ENCODE measurements at regions not wholly inside any gene's neighbourhood (a gene's known extent, or its start where the extent isn't known, plus 50 kb on each side); places are given as distances from the start of the nearest gene placed in this dataset.

DNA sequence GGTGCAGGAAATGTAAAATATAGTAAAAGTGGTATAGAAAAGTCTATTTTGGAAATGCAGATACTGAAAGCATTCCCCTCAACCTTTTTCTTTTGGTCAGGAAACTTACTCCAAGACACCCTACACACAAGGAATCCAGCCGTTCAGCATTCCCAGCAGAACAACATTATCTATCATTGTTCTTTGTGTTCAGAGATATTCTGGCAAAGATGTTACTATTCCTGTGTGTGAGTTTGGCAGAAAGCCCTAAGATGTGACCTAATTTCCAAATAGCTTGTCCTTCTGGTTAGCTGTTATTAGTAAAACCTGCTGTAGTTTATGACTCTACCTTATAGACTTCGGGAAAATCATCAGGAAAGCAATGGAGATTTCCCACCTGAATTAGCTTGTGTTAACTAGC, 78.1 kb upstream of the PELI1 start:
- no peak for DNase-seq

DNA sequence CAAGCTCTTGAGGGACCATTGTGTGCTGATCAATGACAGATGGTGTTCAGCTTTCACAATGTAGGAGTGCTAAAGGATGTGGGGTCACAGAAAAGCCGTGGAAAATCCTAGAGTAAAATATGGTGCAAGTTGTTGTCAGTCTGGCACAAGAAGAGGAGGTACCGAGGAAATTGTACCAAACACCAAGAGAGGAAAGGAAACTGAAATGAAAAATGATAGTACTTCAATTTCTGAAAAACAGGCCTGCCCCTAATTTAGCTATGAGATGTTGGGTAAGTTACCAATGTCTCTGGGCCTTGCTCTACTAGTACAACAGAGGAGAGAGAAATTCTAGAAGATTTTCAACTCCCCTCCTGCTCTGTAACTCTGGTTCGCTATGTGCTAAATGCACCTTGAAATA, 78.8 kb upstream of the PELI1 start:
- DNase-seq, result no peak

DNA sequence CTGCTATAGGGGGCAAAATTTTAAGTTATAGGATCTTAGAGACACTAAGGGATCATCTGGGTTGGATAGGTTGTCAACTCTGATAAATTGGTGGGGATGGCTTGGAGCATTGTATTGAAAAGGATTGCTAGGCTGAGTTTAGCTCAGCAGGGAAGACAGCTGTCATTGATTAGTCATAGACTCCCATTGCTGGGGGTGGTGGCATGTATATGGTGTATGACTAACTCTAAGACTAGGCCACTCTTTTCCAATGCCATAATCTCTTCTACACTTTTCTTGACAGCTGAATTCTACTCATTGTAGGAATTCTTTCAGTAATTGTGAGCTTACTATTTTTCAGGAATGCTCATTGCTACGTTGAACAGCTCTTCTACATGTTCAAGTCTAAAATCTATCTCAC, 81.3 kb upstream of the PELI1 start:
- no peak for DNase-seq

DNA sequence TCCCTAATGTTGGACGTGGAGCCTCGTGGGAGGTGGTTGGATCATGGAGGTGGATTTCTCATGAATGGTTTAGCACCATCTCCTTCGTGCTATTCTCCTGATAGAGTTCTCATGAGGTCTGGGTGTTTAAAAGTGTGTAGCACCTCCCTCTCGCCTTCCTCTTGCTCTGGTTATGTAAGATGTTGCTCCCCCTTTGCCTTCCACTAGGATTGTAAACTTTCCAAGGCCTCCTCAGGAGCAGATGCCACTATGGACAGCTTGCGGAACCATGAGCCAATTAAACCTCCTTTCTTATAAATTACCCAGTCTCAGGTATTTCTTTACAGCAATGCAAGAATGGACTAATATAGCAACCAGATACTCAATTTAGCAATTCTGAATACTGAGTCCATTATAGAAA, 82.4 kb upstream of the PELI1 start:
- no peak for DNase-seq

DNA sequence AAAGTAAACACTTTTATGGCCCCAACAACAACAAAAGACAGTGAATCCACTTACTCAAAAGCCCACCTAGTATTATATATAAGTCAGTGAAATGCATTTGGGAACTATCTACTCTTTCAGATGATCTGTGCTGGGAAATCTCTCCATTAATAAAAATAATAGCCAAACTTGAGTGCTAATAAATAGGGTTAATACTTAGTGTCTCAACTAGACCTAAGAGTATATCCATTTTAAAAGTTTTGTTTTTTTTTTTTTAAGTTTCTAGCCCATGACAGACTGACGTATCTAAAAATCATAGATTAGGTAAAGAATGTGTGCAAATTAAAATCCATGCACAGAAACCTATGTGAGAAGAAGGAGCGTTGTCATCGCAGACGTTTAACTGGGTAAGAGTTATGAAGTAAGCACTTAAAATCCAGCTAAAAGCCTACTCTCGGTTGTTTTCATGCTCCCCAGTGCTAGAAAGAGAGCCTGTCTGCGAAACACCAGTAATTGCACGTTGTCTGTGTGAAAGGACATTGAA, 83.4 kb upstream of the PELI1 start:
- DNase-seq, result no peak

DNA sequence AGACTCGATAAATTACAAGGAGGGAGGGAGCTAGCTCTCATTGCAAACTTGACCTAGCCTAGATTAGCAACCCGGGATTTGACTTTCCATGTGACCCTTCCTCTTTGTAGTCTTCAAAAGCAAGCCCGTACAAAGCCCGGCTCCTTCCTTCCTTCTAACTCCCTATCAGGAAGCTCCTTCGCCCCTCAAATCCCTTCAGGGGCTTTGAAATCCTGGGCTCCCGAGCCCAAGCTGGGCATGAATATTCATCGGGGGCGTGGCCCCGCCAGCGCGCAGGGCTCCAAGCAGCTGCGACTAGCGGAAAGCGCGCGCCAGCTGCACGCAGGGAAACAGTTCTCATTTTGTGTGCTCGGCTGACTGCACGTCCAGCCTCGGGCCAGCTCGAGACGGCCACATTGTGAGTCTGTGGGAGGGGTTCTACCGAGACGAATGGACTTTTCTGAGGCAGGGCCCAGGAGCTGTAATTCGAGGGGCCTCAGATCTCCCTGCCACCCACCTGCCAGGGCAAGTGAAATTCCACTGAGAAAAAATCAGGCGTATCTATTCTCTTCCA, 84.0 kb upstream of the PELI1 start:
- peak; percentile 20 for DNase-seq

DNA sequence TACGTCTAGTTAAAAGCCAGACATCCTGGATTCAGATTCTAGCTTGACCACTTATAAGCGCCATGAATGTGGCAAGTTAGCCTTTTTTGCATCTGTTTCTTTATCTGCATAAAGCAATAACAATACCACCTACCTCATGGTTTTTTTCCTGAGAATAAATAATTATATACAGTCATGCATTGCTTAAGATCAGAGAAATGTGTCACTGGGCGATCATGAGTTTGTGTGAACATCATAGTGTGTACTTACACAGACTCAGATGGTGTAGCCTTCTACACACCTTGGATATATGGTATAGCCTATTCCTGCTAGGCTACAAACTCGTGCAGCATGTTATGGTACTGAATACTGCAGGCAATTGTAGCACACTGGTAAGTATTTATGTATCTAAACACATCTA, 84.7 kb upstream of the PELI1 start:
- no peak for DNase-seq

DNA sequence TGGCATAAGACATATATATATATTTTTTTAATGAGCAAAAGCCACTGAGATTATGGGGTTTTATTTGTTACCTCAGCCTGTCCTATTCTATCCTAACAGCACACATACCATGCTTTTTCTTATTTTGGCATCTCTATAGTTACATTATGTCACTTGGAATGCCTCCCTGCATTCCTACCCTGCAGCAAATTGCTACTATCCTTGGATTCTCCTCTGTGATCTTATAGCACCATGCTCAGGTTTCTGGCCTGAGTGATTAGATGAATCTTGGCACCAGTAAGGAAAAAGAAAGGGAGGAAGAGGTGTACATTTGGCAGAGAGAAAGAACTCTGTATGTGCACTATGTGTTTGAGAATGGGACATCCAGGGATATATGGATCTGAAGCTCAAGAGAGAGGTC, 86.3 kb upstream of the PELI1 start:
- peak; percentile 10 for DNase-seq

DNA sequence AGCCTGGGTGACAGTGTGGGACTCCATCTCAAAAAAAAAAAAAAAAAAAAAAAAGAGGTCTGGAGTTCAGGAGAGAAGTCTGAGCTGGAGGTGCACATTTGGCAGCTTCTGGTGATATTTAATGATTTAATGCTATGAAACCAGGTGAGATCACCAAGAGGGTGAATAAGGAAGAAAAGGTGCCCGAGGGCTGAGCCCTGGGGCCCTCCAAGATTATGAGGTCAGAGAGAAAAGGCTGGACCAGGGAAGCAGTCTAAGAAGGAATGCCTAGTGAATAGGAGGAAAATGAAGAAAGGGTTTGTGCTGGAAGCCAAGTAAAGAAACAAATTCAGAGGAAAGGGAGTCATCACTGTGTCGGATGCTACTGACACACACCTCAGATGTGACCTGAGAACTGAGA, 88.0 kb upstream of the PELI1 start:
- no peak for DNase-seq

DNA sequence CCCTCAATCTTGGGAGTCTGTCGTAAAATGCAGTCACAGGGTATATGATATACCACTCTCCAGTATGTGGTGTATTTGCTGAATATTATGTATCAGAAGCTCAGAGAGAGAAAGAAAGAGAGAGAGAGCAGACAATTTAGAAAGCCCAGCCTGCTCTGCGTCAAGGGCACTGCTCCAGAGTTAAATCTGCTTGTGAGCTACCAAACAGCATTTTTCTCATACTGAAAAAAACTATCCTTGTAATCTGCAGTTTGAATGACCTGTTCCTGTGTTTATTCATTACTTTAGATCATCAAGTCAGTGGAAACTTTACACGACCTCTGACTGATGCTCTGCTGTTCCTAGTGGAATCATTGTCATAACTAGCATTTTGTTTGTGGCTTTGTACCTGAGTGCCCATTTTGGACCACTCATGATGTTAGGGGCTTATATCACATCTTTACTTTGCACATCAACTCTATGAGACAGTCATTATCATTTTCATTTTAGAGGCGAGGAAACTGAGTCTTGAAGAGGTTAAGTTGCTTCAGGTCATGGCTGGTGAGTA, 89.2 kb upstream of the PELI1 start:
- DNase-seq, result no peak

DNA sequence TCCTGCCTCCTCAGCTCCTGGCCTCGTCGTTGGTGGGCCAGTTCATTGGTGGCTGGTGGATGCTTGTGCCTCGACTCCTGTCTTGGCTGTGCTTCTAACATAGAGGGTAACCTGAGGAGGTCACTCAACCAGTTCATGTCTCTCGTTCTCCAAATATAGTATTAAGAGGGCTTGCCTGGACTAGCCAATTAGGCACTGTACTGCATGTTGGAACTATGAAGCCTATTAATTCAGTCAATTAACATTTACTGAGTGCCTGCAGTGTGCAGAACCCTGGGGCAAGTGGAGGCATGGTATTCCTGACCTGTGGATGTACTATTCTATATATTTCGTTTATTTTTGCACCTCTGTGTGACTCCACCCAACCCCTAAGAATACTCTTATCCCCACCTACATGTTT, 89.9 kb upstream of the PELI1 start:
- no peak for DNase-seq

DNA sequence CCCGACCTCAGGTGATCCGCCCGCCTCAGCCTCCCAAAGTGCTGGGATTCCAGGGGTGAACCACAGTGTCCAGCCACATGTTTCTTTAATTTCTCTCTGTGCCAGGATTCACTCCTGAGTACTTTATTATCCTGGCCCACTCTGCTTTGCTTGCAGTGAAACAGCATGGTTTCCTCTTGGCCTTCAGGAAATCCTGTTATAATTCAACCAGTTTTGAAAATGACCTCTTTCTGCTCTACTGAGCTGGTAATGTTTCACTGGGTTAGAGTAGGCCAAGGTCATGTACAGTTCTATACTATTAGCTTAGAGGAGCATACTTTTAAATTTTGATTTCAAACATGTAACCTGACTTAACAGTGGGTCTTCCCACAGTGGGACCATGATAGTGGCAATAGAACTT, 90.6 kb upstream of the PELI1 start:
- no peak for DNase-seq

DNA sequence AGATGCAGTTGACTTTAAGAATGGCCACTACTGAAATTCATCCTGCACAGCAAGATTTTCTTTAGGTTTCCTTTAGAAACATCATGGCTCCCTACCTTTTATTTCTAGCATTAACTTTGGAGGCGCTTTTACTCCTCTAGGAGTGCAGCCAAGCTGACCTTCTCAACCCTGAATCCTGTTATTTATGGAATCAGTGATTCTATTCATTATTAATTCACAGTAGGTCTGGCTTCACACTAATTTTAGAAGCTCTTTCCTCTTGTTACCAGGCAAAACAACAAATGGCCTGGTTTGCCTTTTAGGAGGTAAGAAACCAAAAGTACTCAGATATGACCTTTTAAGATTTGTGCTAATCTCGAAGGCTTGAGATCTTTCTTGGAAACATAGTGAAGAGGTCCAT, 93.0 kb upstream of the PELI1 start:
- DNase-seq, result no peak

DNA sequence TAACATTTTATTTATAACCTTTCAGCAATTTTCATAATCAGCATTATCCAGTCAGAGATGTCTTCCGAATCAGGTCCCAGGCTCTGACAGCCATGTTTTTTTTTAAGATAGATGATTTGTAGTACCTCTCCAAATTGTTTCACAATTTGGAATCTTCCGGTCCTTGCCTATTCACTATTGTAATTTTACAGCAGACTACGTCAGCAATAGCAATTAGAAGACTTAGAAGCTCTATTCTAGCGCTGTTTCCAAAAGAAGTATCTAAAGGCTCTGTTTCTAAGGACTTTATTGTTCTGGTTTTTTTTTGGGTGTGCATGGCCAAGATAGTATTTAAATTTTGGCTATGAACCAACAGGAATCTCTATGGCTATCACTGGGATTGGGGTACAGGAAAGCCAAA, 94.6 kb upstream of the PELI1 start:
- DNase-seq, result no peak

DNA sequence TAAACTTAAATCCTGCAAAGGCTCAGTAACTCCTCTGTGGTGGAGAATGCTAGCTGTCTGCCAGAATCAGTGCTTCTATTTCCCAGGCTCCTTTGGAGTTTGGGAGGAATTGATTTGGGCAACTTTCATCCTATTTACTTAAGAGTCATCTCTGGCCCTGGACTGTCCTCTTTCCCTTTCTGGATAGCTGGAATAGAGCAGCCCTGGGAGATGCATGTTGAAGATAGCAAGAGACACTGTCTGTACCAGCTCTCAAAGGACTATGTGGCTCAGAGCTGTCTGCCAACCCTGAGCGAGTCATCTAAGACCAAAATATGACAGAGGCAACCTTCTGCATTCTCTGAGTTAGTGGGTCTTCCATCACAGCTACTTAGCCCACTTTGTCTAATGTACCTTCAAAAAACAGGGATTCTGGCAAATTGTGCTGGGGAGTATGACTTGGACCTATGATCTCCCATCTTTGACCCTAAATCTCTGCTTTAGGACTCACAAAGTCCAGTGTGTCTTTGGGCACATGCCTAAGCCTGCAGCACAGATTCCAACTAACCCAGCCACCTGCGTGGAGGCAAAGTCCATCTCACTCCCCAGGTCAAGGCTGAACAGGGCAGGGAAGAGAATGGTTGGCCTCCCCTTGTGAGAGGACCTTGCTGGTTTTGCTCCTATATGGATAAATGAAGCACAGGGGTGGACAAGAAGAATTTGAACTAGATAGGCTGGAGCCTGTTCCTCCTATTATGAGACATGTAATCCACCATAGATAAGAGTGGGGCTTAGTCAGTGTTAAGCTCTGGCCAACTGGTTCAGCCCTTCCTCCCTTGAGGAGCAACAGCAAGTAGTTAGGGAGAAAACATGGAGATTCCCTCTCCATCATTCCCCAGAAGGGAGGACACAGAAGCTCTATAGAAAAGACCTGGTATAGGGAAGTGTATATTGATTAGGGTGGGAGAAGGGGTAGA, 99.1 kb upstream of the PELI1 start:
- DNase-seq, result no peak

DNA sequence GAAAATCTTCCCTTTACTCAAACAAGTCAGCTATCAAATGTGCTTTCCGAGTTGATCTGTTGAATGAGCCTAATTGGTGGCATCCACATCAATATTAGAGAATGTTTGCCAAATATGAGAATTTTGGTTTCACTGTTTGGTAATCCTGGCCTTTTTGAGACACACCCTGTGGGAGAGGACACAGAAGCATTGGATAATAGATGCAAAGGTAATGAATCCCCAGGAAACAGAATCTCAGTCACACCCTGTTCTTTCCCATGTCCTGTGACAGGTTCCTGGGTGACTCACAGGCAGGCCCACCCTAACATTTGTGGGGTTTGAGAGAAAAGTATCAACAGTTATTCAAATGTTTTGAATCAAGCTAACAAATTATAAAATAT, 99.8 kb upstream of the PELI1 start:
- no peak for DNase-seq

DNA sequence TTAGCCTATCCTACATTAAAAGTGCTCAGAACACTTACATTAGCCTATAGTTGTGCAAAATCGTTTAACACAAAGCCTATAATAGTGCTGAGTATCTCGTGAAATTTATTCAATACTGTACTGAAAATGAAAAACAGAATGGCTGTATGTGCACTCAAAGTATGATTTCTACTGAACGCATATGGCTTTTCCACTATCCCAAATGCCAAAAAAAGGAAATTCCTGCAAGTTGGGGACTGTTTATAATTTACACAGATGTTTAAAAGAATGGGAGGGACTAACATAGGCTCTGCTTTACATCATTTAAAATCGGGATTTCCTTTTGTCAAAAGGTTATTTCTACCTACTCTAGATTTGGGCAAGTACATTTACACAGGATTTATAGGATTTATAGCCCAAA, 101.4 kb upstream of the PELI1 start:
- no peak for DNase-seq

DNA sequence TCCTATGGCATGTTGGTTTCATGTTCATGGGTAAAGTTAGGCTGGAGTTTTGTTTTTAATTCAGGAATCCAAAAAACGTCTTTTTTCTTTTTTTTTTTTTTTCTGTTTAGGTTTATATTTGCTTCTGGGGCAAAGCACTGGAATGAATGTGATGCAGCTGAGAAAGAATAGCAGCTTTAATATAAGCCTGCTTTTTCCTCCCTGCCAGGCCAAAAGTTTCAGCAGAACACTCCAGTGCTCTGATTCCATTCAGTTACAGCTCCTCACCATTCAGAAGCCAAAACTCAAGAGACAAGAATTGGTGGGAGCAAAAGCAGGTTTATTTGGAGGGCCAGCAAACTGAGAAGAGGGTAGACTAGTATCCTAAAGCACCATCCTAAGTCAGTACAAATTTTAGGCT, 102.7 kb upstream of the PELI1 start:
- no peak for DNase-seq

DNA sequence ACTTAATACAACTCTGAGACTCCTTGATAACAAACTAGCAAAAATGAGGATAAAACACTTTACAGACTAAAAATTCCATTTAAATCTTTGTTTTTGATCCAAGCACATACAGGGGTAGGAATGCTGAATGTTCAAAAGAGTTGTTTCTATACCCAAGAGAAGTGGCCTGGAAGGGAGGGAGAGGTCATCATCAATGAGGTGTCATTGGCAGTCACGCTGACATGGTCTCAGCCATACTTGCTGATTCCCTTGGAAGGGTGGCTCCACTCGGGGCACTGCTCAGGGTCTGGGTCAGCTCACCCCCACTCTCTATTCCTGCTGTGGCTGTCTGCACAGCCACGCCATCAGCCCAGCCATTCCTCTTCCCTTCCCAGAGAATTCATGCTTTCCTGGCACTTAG, 105.2 kb upstream of the PELI1 start:
- no peak for DNase-seq

DNA sequence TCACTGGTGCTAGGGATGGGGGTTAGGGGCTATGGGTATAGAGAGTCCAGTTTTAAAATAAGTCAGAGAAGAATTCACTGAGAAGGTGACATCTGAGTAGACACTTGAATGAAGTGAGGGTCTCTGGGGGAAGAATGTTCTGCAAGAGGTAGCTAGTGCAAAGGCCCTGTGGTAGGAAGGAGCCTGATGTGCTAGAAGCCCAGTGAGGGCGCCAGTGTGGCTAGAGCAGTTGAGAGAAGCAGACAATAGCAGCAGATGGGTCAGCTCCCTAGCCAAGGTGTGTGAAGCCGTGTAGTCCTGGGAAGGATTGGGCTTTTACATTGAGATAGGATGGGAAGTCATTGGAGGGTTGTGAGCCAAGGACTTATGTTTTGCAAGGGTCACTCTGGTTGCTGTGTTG, 105.8 kb upstream of the PELI1 start:
- DNase-seq, result no peak

DNA sequence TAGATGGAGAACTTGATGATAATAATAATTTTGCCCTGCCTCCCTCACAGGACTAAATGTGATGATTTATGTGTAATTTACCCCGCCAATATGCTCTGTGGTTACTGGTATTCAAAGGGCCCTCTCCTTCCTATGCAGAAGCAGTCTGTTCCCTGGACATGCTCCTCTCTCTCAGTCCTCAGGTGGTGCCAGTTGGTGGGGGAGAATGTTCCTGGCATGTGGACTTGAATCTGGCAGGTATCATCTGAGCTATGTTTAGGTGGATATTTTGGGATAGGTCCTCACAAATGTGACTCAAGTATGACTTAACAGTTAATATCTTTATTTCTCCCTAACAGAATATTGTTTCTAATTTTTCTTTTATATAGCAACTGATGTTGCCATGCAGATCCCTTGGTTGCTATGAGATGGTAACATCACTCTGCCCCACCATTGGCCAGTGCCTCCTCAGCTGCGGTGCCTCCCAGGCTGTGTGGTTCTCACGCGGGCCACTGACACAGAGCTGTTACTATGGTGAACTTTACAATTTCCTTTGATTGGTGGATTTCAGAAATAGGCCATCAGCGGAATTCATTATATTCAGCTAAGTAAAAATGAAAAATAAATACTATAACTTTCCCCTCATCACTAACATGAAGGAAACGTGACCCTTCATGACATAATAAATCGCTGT, 106.7 kb upstream of the PELI1 start:
- DNase-seq, result no peak

DNA sequence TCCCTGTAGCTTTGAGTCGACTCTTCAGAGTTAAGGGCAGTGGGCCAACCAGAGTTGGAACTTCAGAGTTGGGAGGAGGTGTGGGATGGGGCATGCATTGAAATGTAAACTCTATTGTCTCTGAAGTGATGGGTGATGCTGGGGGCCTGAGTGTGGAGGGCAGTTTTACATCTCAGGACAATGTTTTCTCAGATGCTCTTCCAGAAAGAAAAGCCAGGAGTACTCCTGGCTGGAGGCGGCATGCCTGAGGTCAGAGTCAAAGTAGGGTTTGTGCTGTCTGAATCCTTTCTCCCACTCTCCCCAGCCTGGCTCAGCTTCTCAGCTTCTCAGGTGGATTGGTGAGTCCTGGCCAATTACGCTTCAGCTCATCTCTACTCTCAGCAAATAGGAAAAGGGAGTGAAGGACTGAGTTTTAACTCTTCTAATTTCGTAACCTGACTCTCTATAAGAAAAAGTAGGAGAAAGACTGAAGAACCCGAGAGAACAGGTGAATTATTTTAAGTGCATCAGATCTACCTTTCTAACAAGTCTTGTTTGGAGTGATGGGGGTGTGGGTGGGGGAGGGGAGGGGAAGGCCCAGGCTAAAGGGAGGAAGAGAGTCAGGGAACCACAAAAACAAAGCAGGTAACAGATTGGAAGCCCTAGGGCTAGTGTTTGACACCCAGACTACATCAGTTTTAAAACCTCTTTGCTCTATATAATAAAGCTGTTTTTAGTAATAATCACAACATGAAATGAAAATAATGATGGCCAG, 107.5 kb upstream of the PELI1 start:
- no peak for DNase-seq
